ENCODE measurements at regions not wholly inside any gene's neighbourhood (a gene's known extent, or its start where the extent isn't known, plus 50 kb on each side); places are given as distances from the start of the nearest gene placed in this dataset.
A peak's percentile ranks its signal among the peaks of the same experiment; 100 is the strongest.
"Not testable (repeated sequence)": the region's sequence is repeated elsewhere in the genome, so short reads cannot be mapped to it uniquely, and the experiment has no call there.

DNA sequence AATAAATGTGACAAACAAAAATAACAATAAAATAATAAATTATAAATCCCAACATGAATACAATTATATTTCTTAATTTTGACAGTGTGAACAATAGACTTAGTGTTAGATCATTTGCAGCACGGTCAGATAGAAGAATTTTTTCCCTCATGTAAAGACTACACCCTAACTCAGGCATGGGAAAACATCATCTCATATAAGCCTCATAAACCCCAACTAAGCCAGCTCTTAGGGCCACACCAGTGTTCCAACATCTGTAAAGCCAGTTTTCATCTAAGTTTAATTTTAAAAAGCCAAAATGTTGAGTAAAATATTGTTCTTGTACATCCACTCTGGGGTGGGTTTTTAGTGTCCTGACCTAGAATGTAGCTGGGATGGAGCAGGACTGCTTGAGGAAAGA lies 167.4 kb downstream of the QRSL1 start:
- no peak for DNase-seq

DNA sequence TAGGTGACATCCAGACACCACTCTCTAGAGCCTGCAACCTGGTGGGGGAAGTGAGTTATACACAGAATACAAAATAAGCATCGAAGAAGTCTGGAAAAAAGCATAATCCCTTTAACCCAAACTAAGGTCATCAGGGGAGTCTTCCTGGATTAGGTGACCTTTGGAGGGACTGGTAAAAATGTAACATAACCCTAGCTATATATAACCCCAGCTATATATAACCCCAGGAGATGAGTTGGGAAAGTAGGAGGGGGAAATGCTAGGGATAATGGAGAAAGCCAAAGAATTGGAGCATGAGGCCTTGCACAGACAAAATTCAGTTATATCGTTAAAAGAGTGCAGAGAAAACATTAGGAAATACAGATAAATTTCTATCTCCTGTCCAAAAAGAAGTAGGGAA lies 164.8 kb downstream of the QRSL1 start:
- DNase-seq: no peak

DNA sequence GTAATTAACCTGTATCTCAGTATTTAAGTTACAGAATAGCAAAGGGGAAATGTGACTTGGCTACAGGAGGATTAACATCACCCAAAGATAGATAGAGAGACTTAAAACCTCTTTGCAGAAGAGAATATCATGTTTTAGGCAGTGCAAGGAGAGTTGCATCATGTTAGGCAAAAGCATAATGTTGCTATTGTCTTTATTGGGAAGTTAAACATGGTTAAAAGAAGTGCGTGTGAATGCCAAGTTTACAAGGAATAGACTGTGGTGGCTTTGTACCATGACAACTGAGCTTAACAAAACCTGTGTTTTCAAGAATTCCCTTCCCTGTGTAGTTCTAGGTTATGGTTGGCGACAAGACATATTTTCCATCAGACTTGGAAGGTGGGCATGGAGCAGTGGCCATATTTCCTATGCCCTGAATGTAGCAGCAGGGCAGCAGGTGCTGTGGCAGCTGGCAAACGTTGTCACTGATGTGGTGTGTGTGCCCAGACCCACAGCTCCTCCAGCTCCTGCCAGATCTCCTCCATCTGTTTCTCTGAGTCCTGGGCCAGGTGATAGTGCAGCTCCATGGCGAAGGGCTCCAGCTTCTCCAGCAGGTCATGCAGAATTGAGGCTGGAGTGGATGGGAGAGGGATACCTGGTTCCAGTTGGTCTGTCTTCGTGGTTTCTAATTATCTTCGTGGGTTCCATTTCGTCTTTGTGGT lies 163.3 kb downstream of the QRSL1 start:
- DNase-seq: no peak

DNA sequence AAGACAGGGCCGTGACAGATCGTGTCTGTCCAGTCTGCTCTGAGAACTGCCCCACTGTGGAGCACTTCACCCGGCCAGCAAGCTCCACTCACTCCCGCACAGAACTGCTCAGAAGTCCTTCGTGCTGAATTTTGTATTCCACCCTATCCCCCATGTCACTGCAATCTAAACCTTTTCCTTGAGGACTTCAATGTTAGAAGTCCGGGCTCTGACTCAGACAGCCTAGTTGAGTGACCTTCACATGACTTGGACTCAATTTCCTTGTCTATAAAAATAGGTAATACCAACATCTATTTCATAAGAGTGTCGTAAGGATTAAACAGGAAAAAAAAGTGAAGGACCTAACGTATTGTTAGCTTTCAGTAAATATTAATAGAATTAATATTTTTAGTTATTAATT lies 161.6 kb downstream of the QRSL1 start:
- DNase-seq: no peak

DNA sequence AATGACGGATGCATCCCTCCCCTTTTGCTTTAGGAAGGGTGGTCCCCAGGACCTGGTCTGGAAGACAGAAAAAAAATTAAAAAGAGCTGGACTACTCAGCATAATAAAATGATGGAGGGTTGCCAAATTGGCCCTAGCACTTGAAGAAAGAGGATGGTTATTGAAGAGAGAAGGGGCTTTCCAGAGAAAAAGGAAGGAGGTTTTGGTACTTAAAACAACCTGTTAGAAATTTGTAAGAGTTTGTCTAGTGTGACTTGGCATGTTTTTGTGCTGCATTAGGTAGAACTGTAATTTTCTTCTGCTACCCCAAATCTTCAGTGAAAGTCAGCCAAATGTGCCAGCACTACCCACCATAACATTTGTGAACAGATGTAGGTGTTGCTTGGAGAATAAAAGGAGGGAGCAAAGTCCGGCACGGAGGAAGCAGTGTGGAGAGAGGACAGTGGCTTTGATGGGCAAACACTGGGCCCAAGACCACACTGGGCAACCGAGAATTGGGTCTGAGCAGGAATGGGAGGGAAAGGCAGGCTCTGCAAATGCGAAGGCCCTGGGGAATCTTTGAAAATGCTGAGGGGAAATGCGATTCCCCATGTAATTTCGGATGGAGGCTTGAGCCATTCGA lies 160.9 kb downstream of the QRSL1 start:
- DNase-seq: no peak

DNA sequence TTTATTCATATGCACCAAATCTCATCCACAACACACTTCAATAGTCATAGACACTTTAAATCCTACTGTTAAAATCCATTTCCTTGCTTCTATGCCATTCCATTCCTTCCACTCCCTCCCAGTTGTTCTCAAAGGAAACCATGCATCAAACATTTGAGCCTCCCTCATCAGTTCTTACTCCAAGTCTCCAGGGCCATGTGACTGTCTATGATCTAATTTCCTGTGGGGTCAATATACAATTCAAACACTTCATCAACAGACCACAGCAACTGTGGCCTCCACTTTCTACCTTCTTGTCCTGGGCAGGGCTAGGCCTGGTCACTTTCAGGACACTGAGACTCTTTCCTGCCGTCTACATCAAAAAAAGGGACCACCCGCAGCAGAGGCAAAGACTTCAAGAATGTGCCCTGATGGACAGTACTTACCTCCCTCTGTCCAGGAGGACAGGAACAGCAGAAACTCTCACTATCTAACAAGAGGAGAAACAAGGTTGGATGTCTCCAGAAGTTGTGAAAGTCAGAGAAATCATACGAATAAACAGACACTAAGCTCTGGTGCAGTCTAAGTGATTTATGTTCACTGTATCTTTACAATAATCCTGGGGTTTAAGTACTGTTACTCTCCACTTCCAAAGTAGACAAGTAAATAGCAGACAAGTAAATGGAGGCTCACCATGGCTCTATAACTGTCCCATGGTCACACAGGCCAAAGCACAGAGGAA lies 160.2 kb downstream of the QRSL1 start:
- no peak for DNase-seq

DNA sequence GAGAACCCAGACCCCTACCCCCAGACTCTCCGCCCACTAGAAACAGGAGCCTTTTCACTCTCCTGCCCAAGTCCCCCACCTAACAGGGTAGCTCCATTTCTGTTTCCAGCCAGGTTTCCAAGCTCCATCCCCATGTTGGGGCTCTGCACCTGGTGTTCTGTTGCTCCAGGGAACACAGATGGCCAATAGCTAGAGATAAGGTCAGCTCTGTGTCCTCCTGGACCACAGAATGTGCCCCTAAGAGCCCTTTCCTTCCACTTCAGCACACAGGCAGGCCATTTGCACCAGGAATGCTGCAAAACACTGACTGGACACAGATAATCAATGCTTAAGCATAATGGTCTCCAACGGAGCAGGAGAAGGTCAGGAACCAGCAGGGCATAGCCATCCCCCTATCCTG lies 159.4 kb downstream of the QRSL1 start:
- DNase-seq: peak; percentile 12

DNA sequence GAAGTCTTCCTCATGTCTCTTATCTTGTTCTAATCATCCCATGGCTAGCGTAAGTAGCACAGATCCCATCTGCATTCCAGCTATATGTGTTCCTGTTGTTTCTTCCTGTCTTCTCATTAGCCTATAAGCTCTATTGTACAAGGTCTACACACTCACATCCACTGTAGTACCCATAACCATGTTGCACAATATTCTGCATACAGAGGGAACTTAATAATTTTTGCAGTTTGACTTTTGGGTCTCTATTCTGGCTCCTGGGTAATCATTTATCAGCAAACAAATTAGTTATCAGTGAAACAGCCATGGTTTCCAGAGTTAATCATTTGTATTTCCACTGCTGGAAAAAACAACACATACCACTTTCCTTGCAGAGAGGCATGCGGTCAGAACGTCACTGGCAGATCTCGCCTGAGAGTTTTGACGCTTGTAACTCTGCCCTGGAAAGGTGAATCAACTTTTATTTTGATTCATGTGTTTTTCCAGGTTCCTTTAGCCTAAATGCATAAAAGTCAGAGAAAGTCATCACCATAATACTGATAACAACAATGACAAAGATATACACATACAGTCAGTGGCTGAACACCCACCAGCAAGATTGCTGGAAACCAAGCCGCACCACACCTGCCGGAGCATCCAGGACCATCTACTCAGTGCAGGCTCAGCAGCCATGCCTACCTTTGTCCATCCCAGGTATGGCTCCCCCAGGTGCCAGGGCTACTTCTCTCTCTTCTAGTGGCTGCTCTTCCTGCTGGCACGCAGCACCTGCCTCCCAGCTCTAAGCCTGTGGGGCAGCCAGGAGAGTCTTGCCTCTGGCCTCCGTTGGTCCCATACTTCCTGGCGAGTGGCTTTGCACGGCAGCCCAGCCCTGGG lies 158.2 kb downstream of the QRSL1 start:
- no peak for DNase-seq

DNA sequence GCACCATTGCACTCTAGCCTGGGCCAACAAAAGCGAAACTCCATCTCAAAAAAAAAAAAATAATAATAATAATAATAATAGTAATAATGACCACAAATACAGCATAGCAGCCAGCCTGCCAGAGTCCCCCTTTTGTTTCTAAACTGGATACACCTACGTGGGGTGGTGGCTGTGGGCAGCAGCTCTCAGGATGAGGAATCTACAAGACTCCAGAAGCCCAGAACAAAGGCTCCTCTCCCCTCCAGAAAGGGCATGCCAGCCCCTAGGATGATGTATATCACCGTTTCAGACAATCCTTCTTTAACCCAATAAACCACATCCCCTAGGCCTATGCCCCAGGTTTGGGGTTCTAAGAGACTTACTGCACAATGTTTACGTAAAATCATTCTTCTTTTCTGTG lies 155.9 kb downstream of the QRSL1 start:
- DNase-seq: no peak

DNA sequence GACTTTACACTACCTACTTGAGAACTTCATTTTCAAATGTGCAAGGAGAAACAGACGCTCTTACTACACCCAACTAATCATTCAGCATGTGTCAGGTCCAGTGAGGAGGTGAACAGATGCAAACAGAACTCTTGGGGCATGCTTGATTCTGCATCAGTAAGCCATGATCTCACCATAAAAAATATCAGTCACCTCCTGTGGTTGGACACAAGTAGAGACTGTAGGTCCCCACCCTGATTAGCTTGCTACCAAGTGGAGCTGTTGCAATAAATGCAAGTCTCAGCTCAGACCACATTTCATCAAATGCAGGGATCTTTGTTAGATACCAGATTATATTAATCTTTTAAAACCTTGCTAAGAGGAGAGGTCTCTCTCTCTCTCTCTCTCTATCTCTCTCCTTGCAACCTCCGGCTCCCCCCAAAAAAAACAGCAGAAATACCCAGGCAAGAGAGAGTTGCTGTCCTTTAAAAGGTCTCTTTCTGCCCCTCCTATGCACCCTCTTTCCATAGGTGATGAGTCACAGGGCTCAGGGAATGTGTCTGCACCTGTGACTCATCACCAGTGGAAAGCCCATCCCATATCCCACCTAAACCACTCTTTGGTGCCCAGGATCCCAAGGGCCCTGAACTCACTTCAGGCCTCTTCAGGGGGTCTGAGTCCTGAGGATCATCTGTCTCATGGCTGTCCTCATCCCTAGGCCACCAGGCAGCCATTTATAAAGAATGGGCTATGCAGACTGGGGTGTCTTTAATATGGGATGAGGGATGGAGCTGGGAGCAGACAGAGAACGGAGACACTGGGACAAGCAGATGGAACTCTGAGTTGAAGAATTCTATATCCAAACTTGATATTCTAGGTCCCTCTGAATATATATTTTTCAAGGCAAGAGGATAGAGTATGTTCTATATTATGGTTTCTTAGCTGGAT lies 154.5 kb downstream of the QRSL1 start:
- DNase-seq: no peak

DNA sequence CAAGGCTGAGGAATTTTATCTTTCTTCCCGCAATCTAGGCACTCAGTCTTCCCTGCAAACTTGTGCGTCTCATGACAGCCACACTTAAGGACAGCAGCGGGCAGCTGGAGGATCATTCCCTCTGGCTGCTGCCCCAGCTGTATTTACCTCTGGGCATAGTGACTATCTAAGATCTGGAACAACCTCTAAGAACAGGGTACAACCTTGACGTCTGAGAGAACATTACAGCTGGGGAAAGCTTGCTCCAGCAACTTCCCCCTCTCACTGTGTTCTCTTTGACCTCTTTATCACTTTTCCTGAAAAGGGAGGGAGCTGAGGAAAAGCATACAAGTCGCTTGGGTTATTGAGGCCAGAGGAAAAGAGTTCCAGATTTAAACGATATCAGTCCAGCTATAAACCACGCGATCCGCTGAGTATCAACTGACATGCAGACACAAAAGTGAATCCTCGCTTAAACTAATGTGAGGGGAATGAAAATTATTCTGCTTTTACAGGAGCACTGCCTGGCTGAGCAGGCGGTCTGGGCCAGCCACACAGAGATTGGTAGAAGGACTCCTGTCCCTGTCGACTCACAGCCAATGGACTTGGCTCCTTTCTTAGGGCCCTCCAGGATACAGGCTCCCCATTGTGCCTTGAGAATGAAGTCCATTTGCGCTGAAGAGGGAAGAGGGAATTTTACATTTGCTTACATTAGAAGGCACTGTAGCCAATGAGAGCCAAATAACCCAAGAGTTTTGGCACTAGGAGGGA lies 153.3 kb downstream of the QRSL1 start:
- DNase-seq: no peak

DNA sequence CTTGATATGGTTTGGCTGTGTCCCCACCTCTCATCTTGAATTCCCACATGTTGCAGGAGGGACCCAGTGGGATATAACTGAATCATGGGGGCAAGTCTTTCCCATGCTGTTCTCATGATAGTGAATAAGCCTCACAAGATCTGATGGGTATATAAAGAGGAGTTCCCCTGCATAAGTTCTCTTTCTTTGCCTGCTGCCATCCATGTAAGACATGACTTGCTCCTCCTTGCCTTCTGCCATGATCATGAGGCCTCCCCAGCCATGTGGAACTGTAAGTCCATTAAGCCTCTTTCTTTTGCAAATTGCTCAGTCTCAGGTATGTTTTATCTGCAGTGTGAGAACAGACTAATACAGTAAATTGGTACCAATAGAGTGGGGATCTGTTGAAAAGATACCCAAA lies 150.2 kb downstream of the QRSL1 start:
- not testable (repeated sequence) for DNase-seq

DNA sequence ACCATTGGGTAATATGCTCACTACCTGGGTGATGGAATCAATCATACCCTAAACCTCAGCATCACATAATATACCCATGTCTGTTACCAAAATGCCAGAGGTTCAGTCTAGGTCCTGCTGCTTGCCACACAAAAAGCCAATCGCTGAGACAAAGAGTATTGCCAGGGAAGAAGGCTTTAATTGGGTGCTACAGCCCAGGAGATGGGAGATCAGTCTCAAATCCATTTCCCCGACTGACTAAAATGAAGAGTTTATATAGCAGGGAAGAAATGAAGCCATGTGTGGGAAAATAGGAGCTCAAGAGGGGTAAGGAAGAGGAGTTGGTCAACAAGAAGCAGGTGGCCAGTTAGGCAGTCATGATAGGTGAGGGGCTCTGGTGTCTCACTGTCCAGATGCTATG lies 149.6 kb downstream of the QRSL1 start:
- DNase-seq: no peak

DNA sequence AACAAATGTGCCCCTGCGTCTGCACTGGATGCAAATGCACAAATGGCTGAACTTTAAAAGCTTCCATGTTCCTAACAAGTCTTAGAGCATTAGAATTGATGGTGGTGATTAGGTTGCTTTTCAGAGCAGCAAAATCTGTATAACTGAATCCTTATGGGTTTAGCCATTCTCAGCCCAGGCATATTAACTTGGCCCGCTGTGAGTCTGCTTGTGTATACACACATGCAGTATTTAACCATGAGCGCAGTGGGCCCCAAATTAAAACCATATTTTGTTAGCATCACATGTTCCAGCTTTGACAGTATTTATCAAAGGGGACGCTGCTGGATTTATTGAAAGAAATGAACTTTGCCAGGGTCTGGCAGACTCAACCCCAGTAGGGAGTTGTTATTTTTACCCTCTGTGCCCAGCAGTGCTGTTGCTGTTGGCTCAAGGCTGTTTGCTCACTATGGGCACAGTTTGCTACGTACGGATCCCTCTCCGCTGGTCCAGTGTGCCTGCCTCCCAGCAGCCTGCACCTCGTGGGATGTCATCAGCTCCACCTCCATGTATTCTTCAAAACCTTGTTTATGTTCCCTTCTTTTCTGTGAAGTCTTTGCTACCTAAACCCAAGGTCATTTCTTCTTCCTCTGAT lies 144.7 kb downstream of the QRSL1 start:
- peak; percentile 21 for DNase-seq

DNA sequence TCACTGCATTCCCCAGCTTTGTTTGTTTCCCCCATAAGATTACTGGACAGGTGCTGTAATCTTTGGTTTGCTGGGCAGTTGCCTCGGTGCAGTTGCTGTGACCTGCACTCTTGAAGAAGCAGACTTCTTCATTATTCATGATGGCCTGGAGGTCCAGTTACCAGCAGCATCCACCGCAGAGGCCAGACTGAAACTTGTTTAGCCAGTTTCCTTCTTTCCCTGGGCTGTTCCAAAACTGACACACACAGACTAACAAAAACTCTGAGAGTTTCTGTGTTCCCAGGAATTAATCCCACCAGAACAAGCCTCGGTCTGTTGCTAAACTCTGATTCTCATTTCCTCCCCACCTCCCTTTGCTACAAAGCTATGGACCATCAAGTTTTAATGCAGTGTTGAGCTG lies 144.1 kb downstream of the QRSL1 start:
- peak; percentile 73 for DNase-seq

DNA sequence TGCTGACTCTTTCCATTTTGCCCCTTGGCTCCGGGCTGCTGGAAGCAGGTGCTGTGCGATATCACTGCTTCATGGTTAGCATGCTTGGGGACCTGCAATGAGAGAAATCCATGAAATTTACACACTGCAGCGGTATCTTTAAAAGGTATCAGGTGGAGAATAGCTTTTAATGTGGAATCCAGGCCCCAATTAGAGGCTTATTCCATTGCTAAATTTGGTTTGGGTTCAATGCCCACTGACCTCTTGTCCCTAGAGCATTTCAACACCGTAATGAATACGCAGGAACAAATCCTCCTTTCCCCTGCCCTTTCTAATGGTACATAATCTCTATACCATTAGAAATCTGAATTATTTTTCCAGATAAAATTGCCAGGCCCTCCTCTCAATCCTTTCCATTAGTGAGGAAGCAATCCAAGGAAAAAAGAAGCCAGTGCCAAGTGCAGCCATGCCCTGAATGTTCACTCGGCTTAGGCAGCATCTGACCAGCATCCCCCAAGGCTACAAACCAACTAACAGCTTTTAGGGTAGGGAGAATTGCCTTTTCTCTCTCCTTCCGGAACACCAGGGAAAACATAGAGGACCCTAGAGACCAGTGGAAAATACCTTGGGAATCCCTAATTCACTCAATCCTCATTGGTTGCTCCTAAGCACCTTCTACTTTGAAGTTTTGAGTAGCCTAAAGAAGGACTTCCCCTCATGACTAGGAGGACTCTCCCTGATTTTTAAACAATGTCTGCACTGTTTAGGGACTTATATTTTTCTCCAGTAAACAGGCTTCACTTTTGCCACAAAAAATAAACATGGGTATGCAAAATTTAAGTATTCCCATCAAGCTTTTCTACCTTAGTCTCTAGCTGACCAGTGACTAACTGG lies 143.1 kb downstream of the QRSL1 start:
- DNase-seq: no peak

DNA sequence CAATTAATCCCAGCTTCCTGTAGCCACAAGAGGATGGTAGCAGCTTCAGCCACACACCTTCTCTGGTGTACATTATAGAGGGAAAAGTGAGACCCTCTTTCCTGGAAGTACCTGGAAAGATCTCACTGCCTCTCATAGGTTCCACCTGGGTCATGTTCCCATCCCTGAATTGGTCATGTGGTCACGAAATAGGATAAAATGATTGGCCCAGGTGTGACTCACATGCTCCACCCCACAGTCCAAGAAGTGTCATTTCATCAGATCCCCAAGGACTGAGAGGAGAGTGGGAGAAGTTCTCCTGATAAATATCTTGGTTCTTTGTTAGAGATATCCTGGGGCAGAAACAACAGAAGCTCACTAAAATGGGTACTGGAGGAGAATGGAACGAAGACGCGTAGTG lies 142.4 kb downstream of the QRSL1 start:
- DNase-seq: no peak

DNA sequence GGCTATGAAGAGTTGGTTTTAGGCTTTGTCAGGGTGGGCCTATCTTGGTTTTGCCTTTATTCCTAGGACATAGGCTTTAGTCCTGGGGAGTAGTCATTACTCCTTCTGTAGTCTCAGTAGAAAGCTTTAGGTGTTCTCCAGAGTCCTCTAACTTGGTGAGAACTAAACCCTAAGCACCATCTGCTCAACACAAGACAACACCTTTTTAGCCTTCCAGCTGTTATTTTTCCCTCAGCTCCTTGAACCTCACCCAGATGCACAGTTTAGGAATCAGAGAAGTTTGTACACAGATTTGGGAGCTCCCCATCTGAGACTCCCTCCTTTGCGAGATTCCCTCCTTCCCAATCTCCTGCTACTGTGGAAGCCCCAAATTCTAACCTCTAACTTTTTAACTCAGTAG lies 141.3 kb downstream of the QRSL1 start:
- no peak for DNase-seq

DNA sequence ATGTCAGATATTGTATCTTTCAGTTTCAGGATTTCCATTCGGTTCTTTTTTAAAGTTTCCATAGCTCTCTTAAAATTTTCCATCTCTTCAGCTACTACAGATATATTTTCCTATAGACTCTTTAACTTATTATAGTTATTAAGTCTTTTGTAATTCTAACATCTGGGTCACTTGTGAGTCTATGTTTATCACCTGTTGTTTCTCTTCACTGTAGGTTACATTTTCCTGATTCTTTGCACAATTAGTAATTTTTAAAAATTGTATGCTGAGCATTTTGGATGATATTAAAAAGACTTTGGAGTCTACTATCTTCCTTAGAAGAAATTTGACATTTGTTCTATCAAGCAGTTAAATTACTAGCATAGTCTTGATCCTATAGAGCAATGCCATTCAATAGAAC lies 140.7 kb downstream of the QRSL1 start:
- no peak for DNase-seq

DNA sequence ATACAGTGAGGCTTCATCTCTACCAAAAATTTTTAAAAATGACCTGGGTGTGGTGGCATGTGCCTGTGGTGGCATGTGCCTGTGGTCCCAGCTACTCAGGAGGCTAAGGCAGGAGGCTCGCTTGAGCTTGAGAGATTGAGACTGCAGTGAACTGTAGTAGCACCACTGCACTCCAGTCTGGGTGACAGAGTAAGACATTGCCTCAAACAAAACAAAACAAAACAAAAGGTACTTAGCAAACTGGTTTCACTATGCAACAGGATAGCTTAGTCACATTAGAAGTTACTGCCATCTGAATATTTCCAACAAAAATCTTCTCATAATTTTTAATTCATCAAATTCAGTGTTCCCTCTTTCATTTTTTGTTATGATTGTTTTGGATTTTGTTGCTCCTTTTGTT lies 137.9 kb downstream of the QRSL1 start:
- DNase-seq: no peak
